Non-pigmented ciliary epithelial cell (primary cell): ENCODE measurements at regions not wholly inside any gene's neighbourhood (a gene's known extent, or its start where the extent isn't known, plus 50 kb on each side); places are given as distances from the start of the nearest gene placed in this dataset.

Experiments used
- DNase-seq: peaks from one replicate; pipeline ENCODE4 v3.0.0-alpha.2; 2010; ENCODE audit warnings: low read depth

DNA sequence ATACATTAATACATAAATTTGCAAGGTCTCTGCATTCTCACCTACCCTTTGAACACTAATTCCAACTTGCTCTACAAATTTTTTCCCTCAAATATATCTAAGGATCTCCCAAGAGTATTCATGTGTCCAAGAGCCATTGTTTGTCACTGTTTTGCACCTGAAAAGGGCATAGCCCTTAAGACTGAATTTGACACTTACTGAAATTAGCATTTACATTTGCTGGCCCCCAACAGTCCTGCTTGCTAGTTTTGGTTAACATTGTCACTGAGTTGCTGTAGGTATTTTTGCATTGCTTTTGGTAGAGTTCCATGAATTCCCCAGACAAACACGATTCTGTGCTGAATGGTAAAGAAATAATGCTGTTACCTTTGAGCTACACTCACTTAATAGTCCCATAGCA is 57.3 kb downstream of the KCNA4 start:
- no peak for DNase-seq

DNA sequence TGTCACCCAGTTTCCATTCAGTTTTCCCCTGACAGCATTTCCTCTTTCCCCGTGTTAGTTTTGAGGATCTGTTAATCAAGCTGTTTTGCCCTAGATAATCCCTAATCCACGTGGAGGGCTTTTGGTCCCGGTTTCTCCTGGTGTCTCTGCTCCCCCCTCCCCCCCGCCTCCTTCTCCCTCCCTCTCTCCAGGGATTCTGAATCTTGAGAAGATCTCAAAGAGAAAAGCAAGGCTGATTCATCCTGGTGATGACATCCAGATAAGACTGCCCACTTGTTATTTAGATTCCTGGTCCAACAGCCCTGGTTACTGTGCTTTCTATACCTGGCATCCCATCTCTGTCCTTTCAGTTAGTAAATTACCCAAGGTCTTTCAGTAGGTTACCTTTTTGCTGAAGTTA is 59.4 kb downstream of the KCNA4 start:
- DNase-seq = no peak

DNA sequence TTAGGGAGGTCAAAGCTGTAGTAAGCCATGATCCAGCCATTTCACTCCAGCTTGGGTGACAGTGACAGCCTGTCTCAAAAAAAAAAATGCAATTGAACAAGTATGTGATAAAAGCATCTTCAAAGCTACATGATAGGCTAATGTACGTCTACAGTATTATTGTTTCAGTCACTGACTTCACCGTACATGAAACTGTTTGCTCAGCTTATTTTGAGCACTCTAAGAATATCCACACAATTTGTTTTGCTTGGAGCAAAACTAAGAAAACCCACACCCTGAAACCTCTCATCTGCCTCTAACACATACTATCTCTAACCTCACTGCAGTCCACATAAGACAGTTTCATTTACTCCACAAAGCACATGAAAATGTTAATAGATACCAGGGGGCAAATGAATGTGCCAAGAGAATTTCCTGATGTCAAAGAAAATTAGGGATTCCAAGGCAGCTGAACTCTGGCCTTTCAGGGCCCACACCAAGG is 60.7 kb downstream of the KCNA4 start:
- DNase-seq = no peak

DNA sequence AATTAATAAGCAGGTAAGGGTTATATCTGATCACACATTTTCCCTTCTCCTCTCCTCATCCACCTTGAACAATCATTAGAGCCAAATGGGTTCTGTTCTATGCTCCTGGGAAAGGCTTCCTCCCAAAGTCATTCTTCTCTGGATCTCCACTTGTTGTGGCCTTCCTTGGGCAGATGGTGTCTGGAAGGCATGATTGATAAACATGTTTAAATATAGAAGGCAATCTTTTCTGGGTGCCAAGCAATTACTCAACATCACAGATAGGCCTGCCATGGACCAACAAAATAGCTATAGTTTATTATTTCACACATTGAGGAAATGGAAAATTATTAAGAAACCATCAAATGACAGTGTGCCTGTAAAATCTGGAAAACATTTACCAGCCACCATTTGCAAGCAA is 73.5 kb downstream of the KCNA4 start:
- DNase-seq = no peak

DNA sequence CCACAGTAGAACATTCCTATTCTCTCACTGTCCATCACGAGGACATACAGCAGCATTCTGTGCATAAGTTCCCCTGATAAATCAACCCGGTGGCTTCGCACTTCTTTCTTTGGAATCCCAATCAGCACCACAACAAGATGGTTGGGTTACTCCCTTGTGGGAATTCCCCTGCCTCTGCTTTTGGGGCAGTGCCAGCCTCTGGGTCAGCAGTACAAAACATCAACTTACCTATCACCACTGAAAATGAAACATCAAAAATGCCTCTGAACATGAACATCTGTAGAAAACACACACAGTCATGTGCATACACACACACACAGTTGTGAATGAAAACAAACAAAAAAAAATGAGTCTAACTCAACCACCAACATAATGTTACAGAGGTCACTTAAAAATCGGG is 79.3 kb downstream of the KCNA4 start:
- no peak for DNase-seq

DNA sequence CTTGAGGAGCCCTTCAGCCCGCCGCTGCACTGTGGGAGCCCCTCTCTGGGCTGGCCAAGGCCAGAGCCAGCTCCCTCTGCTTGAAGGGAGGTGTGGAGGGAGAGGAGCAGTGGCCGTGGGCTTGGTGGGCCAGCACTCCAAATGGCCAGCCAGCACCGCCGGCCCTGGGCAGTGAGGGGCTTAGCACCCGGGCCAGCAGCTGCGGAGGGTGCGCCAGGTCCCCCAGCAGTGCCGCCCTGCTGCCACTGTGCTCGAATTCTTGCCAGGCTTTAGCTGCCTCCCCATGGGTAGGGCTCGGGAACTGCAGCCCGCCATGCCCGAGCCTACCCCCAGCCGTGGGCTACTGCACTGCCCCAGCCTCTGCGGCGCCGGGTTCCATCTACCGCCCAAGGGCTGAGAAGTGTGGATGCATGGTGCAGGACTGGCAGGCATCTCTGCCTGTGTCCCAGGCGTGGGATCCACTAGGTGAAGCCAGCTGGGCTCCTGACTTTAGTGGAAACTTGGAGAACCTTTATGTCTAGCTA is 82.7 kb downstream of the KCNA4 start:
- no peak for DNase-seq

DNA sequence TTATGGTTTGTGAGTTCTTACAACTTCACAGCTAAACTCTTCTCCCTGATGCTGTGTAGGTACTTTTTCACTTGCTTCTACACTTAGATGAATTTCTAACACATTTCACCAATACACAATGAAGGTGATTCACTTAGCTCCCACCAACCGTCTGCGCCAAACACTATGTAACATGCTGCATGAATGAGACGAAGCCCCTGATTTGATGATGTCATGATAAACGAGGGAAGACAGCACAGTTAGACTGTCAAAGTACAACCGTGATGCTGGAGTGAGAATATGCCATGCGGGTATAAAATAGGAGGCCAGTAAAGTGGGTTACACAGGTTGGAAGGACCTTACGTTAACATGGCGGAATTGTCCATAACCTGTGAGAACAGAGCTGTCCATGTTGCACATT is 100.8 kb downstream of the KCNA4 start:
- no peak for DNase-seq

DNA sequence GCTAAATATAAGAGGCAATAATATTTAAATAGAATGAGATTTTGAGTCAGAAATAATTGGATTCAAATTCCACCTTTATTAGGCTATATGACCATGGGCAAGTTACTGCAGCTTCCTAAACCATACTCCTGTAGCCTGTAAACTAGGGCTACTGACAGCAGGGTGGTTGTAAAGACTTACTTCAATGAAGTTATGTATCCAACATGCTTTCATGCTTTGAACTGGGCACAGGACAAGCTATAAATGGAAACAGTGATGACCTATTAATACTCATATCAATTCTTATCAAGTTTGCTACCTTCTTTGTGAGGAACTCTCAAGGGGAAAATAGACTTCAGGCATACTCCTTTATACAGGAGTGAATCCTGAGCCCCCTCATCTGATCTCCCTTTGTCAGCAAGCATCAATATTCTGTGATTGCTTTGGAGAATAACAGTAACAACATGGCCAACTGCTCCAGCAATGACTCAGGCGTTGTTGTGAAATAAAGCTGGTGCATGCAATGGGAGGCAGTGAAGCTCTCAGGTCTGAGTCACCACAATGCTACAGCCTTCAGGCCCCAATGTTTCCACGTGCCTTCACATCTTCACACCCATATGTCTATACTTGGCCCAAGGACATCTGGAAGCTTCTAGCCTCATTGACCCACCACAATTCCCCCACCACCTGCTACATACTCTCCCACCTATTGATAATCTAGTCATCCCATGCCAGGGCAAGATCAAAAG is 102.5 kb downstream of the KCNA4 start:
- peak; percentile 6 for DNase-seq

DNA sequence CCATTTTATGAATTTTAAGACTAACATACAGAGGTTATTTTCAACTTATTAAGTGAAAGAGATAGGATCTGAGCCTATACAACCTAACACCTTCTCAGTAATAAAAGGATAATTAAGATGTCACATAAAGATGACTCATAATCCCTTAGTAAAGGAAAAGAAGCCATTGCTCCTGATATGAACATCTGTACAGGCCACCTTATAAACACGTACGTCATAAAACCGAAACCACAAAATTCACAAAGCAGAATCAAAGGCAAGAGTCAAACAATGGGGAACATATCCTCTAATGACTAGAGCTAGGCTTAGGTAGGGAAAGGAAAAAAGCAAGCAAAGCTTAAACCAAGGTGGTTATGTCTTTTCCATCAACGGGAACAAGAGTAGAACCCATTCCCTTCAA is 103.5 kb downstream of the KCNA4 start:
- DNase-seq = no peak

DNA sequence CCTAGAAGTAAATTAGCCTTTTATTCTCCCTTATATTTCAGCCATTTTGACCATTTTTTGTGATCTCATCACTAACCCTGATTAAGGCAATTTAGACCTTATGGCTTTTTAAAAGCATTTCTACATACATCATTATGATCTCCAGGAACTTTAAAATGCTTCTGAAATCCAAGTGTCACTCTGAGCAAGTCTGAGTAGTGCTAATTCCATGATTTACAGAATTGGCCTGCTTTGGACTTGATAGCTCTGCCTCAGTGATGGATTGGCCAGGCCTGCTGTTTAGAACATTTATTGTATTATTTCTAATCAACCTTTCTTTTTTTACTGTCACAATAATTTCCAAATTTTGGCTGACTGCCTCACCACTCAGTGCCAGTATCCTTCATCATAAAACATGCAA is 116.4 kb downstream of the KCNA4 start:
- no peak for DNase-seq

DNA sequence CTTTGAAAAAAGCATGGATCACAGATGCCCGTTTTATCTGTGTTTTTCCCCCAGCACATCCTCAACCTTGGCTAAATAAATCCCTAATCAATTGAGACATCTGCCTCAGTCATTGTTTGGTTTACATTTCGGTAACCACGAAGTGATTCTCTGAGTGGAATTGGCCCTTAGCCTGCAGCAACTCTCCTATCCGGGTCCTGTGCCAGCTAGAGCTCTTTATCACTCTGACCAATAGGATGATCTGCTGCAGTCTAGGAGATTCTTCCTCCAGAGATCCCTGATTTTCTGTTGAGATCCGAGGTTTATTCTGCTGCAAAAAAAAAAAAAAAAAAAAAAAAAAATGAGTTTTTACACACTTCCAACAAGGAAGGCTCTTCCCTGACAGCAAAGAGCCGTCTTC is 137.3 kb downstream of the KCNA4 start:
- DNase-seq = no peak

DNA sequence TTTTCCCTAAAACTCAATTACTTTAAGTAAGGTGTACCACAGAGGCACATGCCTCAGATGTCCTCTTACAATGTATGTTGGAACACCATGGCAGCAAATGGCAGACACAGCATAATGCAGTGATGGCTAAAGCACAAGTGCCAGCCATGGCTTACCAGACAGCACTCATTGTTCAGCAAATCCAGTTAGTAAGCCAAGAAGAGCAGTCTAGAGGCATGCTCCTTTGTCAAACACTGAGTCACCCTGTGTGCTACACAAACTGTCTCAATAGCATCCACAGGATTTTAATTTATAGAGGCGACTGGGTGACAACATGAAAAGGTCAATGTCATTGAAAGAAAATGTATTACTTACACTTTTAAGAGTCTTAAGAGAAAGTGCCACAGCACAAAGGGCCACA is 140.6 kb downstream of the KCNA4 start:
- DNase-seq = no peak

DNA sequence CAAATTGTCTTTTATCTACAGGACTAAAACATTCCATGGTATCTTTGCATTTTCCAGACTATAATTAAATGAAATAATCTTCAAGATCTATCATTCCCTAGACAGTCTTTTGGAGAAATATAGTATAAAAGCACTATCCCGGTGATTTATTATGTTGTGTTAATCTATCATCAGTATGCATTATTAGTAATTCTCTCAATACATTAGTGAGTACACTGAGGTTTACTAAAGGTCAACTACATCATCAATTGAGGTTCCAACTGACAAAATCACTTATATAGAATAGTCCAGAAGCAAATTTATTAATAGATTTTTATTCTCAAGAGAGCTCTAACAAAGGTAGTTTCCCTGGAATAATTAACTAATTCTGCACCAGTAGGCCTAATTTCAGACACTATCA is 169.6 kb downstream of the KCNA4 start:
- DNase-seq = no peak

DNA sequence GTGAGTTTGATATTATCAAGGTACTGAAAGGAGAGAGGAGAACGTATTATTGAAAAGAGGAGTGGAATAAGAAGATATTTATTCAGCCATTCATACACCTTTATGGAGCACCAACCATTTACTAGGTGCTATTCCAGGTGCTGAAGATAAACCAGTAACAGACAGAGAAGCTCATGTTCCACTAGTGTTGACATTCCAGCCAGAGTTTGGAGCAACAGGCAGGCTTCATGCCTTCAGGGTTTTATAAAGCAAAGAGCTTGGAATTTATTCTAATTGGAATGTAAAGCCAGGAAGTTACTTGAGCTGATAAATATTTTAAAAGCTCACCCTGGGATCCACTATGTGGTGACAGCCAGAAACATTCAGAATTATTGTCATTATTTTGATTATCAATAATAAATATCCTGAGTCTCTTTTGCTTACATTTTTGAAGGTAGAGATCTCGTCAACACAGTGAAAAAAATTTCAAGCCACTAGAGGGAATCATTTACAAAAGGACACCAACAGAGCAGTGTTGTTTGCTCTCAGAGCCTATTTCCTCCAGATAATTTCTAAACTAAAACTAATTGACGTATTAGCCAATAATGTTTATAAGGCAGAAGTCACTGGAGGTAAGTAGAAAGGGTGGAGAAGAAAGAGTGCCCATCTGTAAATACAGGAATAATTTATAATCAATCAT is 172.0 kb downstream of the KCNA4 start:
- no peak for DNase-seq

DNA sequence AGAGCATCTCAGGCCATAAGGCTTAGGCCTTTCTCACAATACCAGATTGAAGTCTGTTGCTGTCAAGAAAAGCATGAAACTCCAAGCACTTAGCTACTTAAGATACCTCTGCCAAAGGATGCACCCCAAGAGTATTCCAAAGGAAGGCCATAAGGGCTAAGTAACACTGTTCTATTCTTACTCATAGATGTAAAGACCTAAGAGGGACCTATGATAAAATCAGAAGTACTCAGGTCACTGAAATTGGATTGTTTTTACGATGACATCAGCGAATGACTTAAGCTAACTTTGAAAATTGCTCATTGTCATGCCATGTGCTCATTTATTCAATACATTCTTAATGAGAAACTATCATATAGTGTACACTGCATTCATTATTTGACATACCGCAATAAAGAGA is 172.8 kb downstream of the KCNA4 start:
- DNase-seq = no peak

DNA sequence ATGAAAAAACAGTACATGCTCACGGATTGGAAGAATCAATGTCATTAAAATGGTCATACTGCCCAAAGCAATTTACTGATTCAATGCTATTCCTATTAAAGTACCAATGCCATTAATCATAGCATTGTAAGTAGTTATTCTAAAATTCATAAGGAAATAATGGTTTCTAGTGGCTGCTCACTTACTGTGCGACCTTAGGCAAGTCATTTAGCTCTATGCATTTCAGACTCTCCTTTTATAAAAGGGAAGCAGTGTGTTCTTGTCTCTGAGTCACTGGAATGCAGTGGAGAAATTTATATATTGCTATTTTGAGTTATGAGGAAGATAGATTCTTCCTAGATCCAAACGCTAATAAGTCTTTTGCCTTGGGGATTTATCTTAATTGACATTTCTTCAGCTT is 174.8 kb downstream of the KCNA4 start:
- DNase-seq = no peak

DNA sequence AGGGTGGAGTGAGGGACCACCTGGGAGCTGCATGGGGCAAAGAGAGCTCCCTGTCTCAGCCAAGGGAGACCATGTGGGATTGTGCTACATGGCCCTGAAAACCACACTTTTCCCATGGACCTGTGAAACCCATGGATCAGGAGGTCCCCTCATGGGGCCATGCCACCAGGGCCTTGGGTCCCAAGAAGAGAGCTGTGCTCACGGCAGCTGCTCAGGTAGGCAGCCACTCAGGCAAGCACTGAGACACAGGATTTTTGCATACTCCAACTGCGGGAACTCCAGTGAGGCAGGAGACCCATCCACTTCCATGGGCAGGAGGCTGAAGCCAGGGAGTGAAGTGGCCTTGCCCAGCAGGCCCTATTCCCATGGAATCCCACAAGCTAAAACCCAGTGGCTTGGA is 190.0 kb downstream of the KCNA4 start:
- no peak for DNase-seq

DNA sequence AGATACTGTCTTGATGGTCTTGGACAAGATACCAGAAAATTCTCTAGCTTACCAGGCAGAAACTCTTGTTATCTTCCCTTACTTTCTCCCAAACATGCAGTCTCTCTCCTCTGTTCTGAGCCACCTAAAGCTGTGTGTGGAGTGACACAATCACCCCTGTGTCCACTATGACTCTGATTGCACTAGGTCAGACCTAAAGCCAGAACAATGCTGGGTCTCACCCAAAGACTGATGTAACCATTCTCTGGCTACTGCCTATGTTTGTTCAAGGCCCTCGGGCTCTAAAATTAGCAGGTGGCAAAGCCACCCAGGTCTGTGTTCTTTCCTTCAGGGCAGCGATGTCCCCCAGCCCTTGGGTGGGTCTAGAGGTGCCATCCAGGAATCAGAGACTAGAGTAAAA is 200.5 kb downstream of the KCNA4 start:
- no peak for DNase-seq

DNA sequence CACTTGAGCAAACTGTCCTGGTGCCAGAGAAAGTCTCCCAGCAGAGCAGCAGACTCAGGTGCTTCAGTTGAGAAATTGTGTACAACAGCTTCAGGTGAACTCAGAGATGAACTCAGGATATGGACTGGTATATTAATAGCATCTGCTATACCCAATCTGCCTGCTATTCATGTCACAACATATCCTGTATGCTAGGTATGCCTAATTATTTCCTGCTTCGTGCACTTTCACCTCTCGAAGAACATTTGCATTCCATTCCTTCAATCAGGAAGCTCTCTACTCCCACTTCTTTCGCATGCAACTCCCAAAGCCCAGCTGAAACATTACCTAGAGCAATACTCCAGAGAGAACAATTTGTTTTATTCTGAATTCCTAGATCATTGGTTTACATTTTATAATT is 207.7 kb downstream of the KCNA4 start:
- DNase-seq = no peak

DNA sequence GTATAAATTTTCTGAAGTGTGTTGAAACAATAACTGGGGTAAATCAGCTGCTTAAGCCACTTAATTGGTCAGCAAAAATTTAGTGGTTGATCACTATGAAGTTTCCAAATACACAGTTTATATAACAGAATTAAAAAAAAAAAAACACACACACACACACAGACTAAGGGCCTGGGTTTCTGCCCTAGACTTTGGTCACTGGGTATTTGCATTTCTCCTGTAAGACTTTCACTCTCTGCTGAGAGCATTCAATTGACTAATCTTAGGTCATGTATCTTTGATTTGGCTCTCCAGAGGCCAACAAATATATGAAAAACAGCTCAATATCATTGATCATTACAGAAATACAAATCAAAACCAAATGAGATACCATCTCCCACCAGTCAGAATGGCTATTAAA is 214.3 kb downstream of the KCNA4 start:
- DNase-seq = no peak

DNA sequence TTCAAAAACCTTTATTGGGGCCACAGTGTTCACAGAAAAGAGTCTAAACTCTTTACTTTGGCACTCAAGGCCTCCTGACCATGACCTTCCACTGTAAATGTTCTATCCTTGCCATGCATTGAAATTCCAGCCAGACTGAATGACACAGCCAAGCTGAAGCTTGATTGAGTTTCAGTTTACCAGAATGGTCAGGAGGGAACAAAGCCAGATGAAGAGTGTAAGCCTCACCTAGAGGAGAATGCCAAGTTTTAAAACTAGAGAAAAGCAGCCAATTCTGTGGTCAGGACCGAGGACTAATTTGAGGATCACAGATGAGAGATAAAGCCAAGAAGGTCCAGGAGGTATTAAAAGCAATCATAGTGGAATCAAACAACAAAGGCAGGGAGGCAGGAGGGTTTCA is 215.3 kb downstream of the KCNA4 start:
- no peak for DNase-seq

DNA sequence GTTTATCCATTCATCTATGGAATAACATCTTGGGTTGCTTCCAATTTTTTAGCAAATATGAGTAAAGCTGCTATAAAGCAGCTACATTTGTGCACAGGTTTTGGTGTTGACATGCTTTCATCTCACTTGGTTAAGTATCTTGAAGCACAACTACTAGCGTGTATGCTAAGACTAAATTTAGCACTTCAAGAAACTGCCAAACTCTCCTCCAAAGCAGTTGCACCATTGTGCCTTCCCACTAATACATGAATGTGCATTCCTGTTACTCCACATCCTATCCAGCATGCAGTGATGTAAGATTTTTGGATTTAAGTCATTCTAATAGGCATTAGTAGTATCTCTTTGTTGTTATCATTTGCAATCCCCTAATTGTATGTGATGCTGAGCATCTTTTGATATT is 230.7 kb downstream of the KCNA4 start:
- no peak for DNase-seq

DNA sequence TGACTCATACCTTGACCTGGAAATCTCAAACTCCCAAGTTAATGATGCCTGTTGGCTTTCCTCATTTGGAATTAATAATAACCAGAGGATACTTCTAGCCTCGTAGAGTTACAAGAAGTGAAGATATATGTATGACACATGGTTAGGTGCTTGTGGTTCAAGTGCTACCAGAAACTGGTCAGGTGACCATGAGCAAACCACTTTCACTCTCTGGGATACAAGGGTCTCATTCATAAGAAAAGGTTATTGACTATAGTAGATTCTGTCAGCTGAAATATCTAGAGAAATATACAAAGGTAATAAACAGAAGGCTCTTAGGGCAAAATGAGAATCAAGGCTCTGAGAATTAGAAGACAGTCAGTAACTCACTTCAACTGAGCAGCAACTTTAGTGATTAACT is 233.3 kb downstream of the KCNA4 start:
- DNase-seq = no peak

DNA sequence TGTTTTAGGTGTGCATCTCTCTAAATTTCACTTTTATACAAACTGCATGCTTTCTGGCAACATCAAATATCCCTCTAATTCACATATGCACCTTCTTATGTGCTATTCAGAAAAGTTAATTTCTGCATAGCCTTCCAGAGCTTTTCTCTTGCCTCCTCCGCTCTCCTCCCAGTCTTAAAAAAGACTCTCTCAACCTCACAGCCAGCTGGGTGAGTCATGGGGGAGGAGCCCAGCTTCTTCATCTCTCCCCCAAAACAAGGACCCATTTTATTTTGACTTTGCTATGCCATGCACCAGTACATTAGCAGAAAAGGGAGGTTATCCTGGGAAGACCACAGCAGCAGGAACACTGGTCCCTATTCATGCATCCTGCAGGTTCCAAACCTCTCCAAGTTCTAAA is 234.4 kb downstream of the KCNA4 start:
- DNase-seq = no peak
